GM12865 (cell line): ENCODE measurements at regions not wholly inside any gene's neighbourhood (a gene's known extent, or its start where the extent isn't known, plus 50 kb on each side); places are given as distances from the start of the nearest gene placed in this dataset.

Source experiments
- DNase-seq: peaks from one replicate; pipeline ENCODE4 v3.0.0; 2010; ENCODE audit warnings: low read depth
- H3K4me3 ChIP-seq: 2 replicates; pipeline ENCODE4 v1.5.1; 2011; ENCODE audit warnings: mild to moderate bottlenecking, low read depth, low read length, control low read depth
- TF ChIP-seq, protein P1 (sequence below): IDR thresholded peaks from 2 replicates; pipeline ENCODE4 v1.5.1; 2011; ENCODE audit warnings: low read length, control low read depth, low read depth, inconsistent platforms; ENCODE audit not compliant: insufficient read depth; ENCODE audit errors: missing control alignments

DNA sequence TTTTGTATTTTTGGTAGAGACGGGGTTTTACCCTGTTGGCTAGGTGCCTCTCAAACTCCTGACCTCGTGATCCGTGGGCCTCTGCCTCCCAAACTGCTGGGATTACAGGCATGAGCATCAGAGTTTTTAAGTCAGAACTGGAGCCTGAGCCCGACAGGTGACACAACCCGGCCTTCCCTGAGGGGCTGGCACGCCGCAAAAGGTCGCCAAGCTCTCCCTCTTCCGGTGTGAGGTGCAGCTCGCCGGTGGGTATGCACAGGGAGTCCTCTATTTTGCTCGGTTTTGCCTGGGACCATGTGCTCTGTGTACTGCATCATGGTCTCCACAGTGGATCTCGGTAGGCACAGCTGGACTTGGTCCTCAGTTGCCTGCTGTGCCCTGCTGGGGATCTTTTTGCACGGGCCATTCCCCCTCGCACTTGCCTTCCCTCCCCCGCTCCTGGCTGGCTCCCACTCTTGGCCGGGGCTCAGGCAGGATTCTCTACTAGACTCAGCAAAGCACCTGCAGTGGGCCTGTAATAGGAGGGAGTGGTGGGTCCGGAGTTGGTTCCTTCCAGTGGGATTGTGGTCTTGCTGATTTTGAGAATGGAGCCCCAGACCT lies 101.2 kb upstream of the KLF13 start:
- no peak overlapping the region for H3K4me3 ChIP-seq

GRCh38 chr15:31226021-31226420 lies 100.6 kb upstream of the KLF13 start:
- H3K4me3 ChIP-seq, result no peak overlapping the region
- TF ChIP-seq, protein P1, sequence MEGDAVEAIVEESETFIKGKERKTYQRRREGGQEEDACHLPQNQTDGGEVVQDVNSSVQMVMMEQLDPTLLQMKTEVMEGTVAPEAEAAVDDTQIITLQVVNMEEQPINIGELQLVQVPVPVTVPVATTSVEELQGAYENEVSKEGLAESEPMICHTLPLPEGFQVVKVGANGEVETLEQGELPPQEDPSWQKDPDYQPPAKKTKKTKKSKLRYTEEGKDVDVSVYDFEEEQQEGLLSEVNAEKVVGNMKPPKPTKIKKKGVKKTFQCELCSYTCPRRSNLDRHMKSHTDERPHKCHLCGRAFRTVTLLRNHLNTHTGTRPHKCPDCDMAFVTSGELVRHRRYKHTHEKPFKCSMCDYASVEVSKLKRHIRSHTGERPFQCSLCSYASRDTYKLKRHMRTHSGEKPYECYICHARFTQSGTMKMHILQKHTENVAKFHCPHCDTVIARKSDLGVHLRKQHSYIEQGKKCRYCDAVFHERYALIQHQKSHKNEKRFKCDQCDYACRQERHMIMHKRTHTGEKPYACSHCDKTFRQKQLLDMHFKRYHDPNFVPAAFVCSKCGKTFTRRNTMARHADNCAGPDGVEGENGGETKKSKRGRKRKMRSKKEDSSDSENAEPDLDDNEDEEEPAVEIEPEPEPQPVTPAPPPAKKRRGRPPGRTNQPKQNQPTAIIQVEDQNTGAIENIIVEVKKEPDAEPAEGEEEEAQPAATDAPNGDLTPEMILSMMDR, result no peak
- no peak for DNase-seq

More for the DNA sequence above, 101.2 kb upstream of the KLF13 start:
- no peak for DNase-seq
- TF ChIP-seq, protein P1, result no peak

DNA sequence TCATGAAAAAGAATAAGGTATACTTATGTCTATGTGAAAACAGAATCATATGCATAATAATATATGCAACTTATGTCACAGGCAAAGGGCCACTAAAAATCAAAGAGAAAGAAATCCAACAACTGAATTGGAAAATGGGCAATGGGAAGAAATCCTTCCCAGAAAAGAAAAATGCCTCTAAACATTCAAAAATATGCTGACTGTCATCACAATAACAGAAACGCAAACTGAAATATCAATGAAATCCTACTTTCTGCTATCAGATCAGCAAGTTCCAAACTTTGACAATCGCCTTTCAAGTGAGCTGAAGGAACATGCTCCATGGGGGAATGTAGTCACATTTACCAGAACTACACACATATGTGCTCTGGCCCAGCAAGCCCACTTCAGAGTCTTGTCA lies 99.4 kb upstream of the KLF13 start:
- H3K4me3 ChIP-seq, result peak overlapping the region; percentile 93
- DNase-seq, result no peak
- TF ChIP-seq, protein P1, result no peak

GRCh38 chr15:31228011-31228484 lies 98.6 kb upstream of the KLF13 start:
- peak overlapping the region; percentile 93 for H3K4me3 ChIP-seq
- TF ChIP-seq, protein P1, result no peak
- DNase-seq, result peak; percentile 61

DNA sequence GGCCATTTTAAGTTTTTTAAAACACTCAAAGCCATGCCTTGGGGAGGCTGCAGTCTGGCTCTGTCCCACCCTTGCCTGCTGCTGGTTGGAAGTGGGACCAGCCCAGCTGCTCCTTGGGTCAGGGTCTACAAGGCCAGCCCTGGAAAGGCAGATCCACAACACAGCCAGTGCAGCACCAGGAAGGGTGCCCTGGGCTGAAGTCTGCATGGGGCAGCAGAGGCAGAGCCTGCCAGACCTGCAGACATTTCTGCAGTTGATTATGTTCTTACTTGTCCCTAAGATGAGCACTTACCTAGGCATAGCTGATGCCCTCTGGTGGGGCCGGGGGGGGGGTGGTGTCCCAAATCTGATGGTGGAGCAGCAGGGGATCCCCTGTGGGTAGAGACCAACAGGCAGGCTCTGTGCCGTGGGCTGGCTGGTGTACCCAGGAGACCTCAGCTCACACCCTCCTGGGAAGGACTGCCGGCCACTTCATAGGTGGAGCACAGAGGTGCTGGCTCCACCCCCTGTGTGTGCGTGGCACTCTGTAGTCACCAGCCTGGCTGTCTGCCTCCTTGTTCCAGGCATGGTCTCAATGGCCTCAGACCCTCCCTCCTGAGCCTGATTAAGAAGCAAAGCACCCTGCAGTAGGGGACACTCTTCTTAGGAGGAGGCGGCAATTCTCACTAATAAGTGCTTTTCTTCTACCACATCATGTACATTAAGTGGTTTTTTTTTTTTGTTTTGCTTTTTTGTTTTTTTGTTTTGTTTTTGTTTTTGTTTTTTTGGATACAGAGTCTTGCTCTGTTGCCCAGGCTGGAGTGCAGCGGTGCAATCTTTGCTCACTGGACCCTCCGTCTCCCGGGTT lies 97.4 kb upstream of the KLF13 start:
- peak overlapping the region; percentile 93 for H3K4me3 ChIP-seq
- TF ChIP-seq, protein P1, result no peak
- DNase-seq, result peak; percentile 95

GRCh38 chr15:31230630-31231485 lies 95.8 kb upstream of the KLF13 start:
- peak; percentile 98 for DNase-seq
- TF ChIP-seq, protein P1, result no peak
- H3K4me3 ChIP-seq, result peak overlapping the region; percentile 93
